ENCODE measurements at regions not wholly inside any gene's neighbourhood (a gene's known extent, or its start where the extent isn't known, plus 50 kb on each side); places are given as distances from the start of the nearest gene placed in this dataset.

GRCh38 chr10:123378302-123378701, 224.1 kb downstream of the BUB3 start:
- Histone ChIP-seq H3K27ac (replicated peaks in 1 of 4) (no peak overlapping the region), H3K27me3 (no peaks in the 10 kb centered on the region), H3K36me3 (no peaks in the 10 kb centered on the region), H3K9me3 (no peaks in the 10 kb centered on the region), H3K4me1 (peaks cover 0 to 19% (median 13%) of the 10 kb centered on the region in 4 donors), H3K4me3 (no peak overlapping the region)
- intact Hi-C loops (cut with DNase I) = no loop called here
- DNase-seq (ENCODE audit: extremely low spot score) = no peak
- WGBS = 79% methylated on average over 2 of the region's 2 CpGs
- TF ChIP-seq POLR2A (IDR thresholded peaks at IDR 0.05; ENCODE audit: low read depth) = no peak
- TF ChIP-seq EP300 (IDR thresholded peaks at IDR 0.05) = no peak
- no peak for TF ChIP-seq POLR2AphosphoS5 (IDR thresholded peaks at IDR 0.05)
- no peak for TF ChIP-seq CTCF (IDR thresholded peaks at IDR 0.05)

GRCh38 chr10:123379156-123379555, 225.0 kb downstream of the BUB3 start:
- Histone ChIP-seq H3K27me3 (no peaks in the 10 kb centered on the region), H3K4me1 (peaks cover 0 to 19% (median 13%) of the 10 kb centered on the region in 4 donors), H3K36me3 (no peaks in the 10 kb centered on the region), H3K9me3 (no peaks in the 10 kb centered on the region), H3K4me3 (no peak overlapping the region), H3K27ac (replicated peaks in 1 of 4) (no peak overlapping the region)
- 84% methylated on average over 4 of the region's 5 CpGs for WGBS
- intact Hi-C loops (cut with DNase I) = no loop called here
- no peak for DNase-seq (ENCODE audit: extremely low spot score)
- no peak for TF ChIP-seq CTCF (IDR thresholded peaks at IDR 0.05)
- TF ChIP-seq POLR2AphosphoS5 (IDR thresholded peaks at IDR 0.05) = no peak
- no peak for TF ChIP-seq POLR2A (IDR thresholded peaks at IDR 0.05; ENCODE audit: low read depth)
- TF ChIP-seq EP300 (IDR thresholded peaks at IDR 0.05) = no peak

GRCh38 chr10:123380491-123381085, 226.4 kb downstream of the BUB3 start:
- DNase-seq (ENCODE audit: extremely low spot score) = no peak

GRCh38 chr10:123381224-123381623, 227.0 kb downstream of the BUB3 start:
- 85% methylated on average over 5 of the region's 5 CpGs for WGBS
- Histone ChIP-seq H3K9me3 (peaks cover 0 to 15% (median 11%) of the 10 kb centered on the region in 4 donors), H3K4me3 (no peak overlapping the region), H3K36me3 (no peaks in the 10 kb centered on the region), H3K27ac (replicated peaks in 1 of 4) (no peak overlapping the region), H3K4me1 (peaks cover 0 to 19% (median 13%) of the 10 kb centered on the region in 4 donors), H3K27me3 (no peaks in the 10 kb centered on the region)
- TF ChIP-seq EP300 (IDR thresholded peaks at IDR 0.05) = no peak
- no peak for TF ChIP-seq POLR2A (IDR thresholded peaks at IDR 0.05; ENCODE audit: low read depth)
- intact Hi-C loops (cut with DNase I) = no loop called here
- no peak for DNase-seq (ENCODE audit: extremely low spot score)

More at GRCh38 chr10:123380491-123381085, 226.4 kb downstream of the BUB3 start:
- H3K9me3 ChIP-seq = peaks cover 0 to 12% (median 7%) of the 10 kb centered on the region in 4 donors
- no peaks in the 10 kb centered on the region for H3K36me3 ChIP-seq
- H3K4me1 ChIP-seq = peaks cover 0 to 19% (median 13%) of the 10 kb centered on the region in 4 donors
- TF ChIP-seq EP300 (IDR thresholded peaks at IDR 0.05) = no peak
- TF ChIP-seq CTCF (IDR thresholded peaks at IDR 0.05) = peak; percentile 7 to 20 (median 10)
- H3K27me3 ChIP-seq = no peaks in the 10 kb centered on the region
- 76% methylated on average over 7 of the region's 7 CpGs for WGBS
- H3K4me3 ChIP-seq = no peak overlapping the region
- intact Hi-C loops (cut with DNase I) = no loop called here
- no peak overlapping the region for H3K27ac ChIP-seq (replicated peaks in 1 of 4)

- Histone ChIP-seq H3K4me1 (peaks cover 0 to 15% (median 11%) of the 10 kb centered on the region in 4 donors), H3K36me3 (no peaks in the 10 kb centered on the region), H3K9me3 (peaks cover 0 to 16% (median 12%) of the 10 kb centered on the region in 4 donors), H3K27me3 (no peaks in the 10 kb centered on the region), H3K27ac (replicated peaks in 1 of 4) (no peak overlapping the region), H3K4me3 (no peak overlapping the region)
- intact Hi-C loops (cut with DNase I) = no loop called here
- TF ChIP-seq CTCF (IDR thresholded peaks at IDR 0.05) (no peak), POLR2A (IDR thresholded peaks at IDR 0.05; ENCODE audit: low read depth) (no peak), POLR2AphosphoS5 (IDR thresholded peaks at IDR 0.05) (no peak), EP300 (IDR thresholded peaks at IDR 0.05) (no peak)
- DNase-seq (ENCODE audit: extremely low spot score) = no peak
- 78% methylated on average over 4 of the region's 4 CpGs for WGBS
Observed at GRCh38 chr10:123382491-123382890, 228.3 kb downstream of the BUB3 start.
